ENCODE measurements at regions not wholly inside any gene's neighbourhood (a gene's known extent, or its start where the extent isn't known, plus 50 kb on each side); places are given as distances from the start of the nearest gene placed in this dataset.

GRCh38 chr18:41347057-41347456, 608.0 kb upstream of the PIK3C3 start:
- RAD21 ChIA-PET (ENCODE audit: unreplicated experiment), result no interaction called here
- 41% methylated on average over 3 of the region's 3 CpGs for WGBS (ENCODE audit: insufficient coverage, insufficient replicate concordance, low lambda C conversion rate, missing lambda C conversion rate)
- CTCF ChIA-PET, result no interaction called here
- H3K9me3 ChIP-seq (replicated peaks; ENCODE audit: control insufficient read depth, insufficient read depth, low read length), result no peaks in the 10 kb centered on the region
- no peak for TF ChIP-seq NFYB (IDR thresholded peaks at IDR 0.05; ENCODE audit: insufficient read depth, low read depth, low read length)
- no peak for TF ChIP-seq FOXK2 (IDR thresholded peaks at IDR 0.05)
- TF ChIP-seq PML (IDR thresholded peaks at IDR 0.05; ENCODE audit: low read length), result no peak
- TF ChIP-seq DPF2 (IDR thresholded peaks at IDR 0.05), result no peak
- no peak for TF ChIP-seq TBL1XR1 (IDR thresholded peaks at IDR 0.05; ENCODE audit: low read depth, low read length)
- no peak for ATAC-seq
- no TSS peak for BruUV-seq (replicated peaks)
- FAIRE-seq, result no peak
- H3K27ac ChIP-seq (ENCODE audit: control insufficient read depth, insufficient read depth), result no peak overlapping the region
- H3K4me3 ChIP-seq, result no peak overlapping the region
- in situ Hi-C loops (cut with MboI) (no loop called here), intact Hi-C loops (cut with micrococcal nuclease; ENCODE audit: unreplicated experiment) (no loop called here)
- H2AFZ ChIP-seq (ENCODE audit: control insufficient read depth, low read depth, low read length), result no peak overlapping the region
- H3K4me2 ChIP-seq (ENCODE audit: control insufficient read depth, insufficient read depth), result no peak overlapping the region
- H3K79me2 ChIP-seq (ENCODE audit: control insufficient read depth, insufficient read depth, low read length), result no peaks in the 10 kb centered on the region
- no peak overlapping the region for H3K9ac ChIP-seq (ENCODE audit: control insufficient read depth, insufficient read depth, low read length)
- SMC1A ChIA-PET (ENCODE audit: uncharacterized antibody, unreplicated experiment), result interaction anchor here (0.6 to 2.1 kb wide), 2 partner anchors 13 to 859 kb away, joined by 4 to 8 read pairs; no protein-coding TSS in a partner anchor
- H3K36me3 ChIP-seq (ENCODE audit: control insufficient read depth in 2 of 2, insufficient read depth in 2 of 2, low read length in 1 of 2), result no peaks in the 10 kb centered on the region
- POLR2A ChIA-PET, result no interaction called here
- H3K4me1 ChIP-seq (ENCODE audit: control insufficient read depth, insufficient read depth, low read length), result no peaks in the 10 kb centered on the region
- H3K27me3 ChIP-seq (replicated peaks in 1 of 2; ENCODE audit: control insufficient read depth in 2 of 2, insufficient read depth in 2 of 2, low read length in 1 of 2), result no peaks in the 10 kb centered on the region
- DNase-seq (ENCODE audit: low read depth, low spot score), result no peak
- H4K20me1 ChIP-seq (ENCODE audit: control insufficient read depth, insufficient read depth), result no peaks in the 10 kb centered on the region

DNA sequence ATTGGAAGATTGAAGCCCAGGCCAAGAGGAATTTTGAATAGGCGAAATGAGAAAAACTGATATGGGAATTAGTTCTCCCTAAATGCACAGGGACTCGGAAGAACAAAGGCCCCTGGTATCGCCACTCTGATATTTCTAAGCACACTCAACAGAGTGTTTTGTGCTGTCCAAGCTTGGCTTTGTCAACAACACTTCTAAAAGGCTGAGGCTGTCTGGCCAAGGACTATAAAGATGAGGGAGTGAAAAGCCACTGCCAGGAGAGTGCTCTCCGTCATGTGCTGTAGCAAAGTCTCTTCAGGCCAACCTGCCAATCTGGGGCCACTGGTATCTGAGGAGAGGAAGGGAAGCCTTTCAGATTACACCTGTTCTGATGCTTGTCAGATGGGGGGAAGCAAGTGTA, 611.2 kb upstream of the PIK3C3 start:
- Histone ChIP-seq H3K9me3 (replicated peaks; ENCODE audit: control insufficient read depth, insufficient read depth, low read length) (no peaks in the 10 kb centered on the region), H3K27ac (ENCODE audit: control insufficient read depth, insufficient read depth) (no peak overlapping the region), H3K36me3 (ENCODE audit: control insufficient read depth in 2 of 2, insufficient read depth in 2 of 2, low read length in 1 of 2) (no peaks in the 10 kb centered on the region), H3K79me2 (ENCODE audit: control insufficient read depth, insufficient read depth, low read length) (no peaks in the 10 kb centered on the region), H3K4me2 (ENCODE audit: control insufficient read depth, insufficient read depth) (no peak overlapping the region), H2AFZ (ENCODE audit: control insufficient read depth, low read depth, low read length) (no peak overlapping the region), H4K20me1 (ENCODE audit: control insufficient read depth, insufficient read depth) (no peaks in the 10 kb centered on the region), H3K4me3 (no peak overlapping the region), H3K27me3 (replicated peaks in 1 of 2; ENCODE audit: control insufficient read depth in 2 of 2, insufficient read depth in 2 of 2, low read length in 1 of 2) (no peaks in the 10 kb centered on the region), H3K9ac (ENCODE audit: control insufficient read depth, insufficient read depth, low read length) (no peak overlapping the region), H3K4me1 (ENCODE audit: control insufficient read depth, insufficient read depth, low read length) (no peaks in the 10 kb centered on the region)
- no TSS peak for BruUV-seq (replicated peaks)
- ATAC-seq, result no peak
- RAD21 ChIA-PET (ENCODE audit: unreplicated experiment), result no interaction called here
- SMC1A ChIA-PET (ENCODE audit: uncharacterized antibody, unreplicated experiment), result no interaction called here
- no peak for DNase-seq (ENCODE audit: low read depth, low spot score)
- in situ Hi-C loops (cut with MboI) (no loop called here), intact Hi-C loops (cut with micrococcal nuclease; ENCODE audit: unreplicated experiment) (no loop called here)
- CTCF ChIA-PET, result no interaction called here
- no peak for FAIRE-seq
- 10% methylated on average over 4 of the region's 4 CpGs for WGBS (ENCODE audit: insufficient coverage, insufficient replicate concordance, low lambda C conversion rate, missing lambda C conversion rate)
- POLR2A ChIA-PET, result no interaction called here
- TF ChIP-seq IKZF1 (conservative IDR thresholded peaks at IDR 0.05) (no peak), POU2F2 (IDR thresholded peaks at IDR 0.05; ENCODE audit: borderline replicate concordance, low read depth, low read length) (no peak), YY1 (IDR thresholded peaks at IDR 0.05; ENCODE audit: low read depth, low read length) (no peak), HCFC1 (IDR thresholded peaks at IDR 0.05; ENCODE audit: low read length) (no peak), NKRF (conservative IDR thresholded peaks at IDR 0.05) (no peak), GATAD2B (conservative IDR thresholded peaks at IDR 0.05; ENCODE audit: low read depth) (no peak), JUND (IDR thresholded peaks at IDR 0.05; ENCODE audit: low read depth, low read length) (no peak), POLR2AphosphoS5 (IDR thresholded peaks at IDR 0.05; ENCODE audit: low read length) (no peak), BCLAF1 (IDR thresholded peaks at IDR 0.05) (no peak)

All from GM12878 (cell line).